Aorta (tissue), 5 donors: ENCODE measurements at regions not wholly inside any gene's neighbourhood (a gene's known extent, or its start where the extent isn't known, plus 50 kb on each side); places are given as distances from the start of the nearest gene placed in this dataset.
"Not testable (repeated sequence)": the region's sequence is repeated elsewhere in the genome, so short reads cannot be mapped to it uniquely, and the experiment has no call there.

ENCODE experiments used
- ATAC-seq: fragments of 200-7000 bp; cut with Tn5 transposase; one replicate; pipeline ENCODE4 v1.9.1; 2022; ENCODE audit warnings: moderate library complexity; ENCODE audit not compliant: low FRiP score
- DNase-seq, 2 donors: peaks; one replicate each; pipeline ENCODE4 v3.0.0-alpha.2; 2020
- H3K27ac ChIP-seq, 2 donors: one replicate each; pipeline ENCODE4 v1.5.1; 2013; ENCODE audit warnings: low read length in 2 of 2, mild to moderate bottlenecking in 2 of 2, moderate library complexity in 2 of 2, control low read depth in 1 of 2, inconsistent platforms in 1 of 2, low read depth in 1 of 2
- H3K27me3 ChIP-seq, 2 donors: one replicate each; pipeline ENCODE4 v1.6.1; 2013; ENCODE audit warnings: control low read depth in 1 of 2, low read length in 1 of 2, mild to moderate bottlenecking in 1 of 2, moderate library complexity in 1 of 2; ENCODE audit not compliant: insufficient read depth in 2 of 2, control insufficient read depth in 1 of 2
- H3K36me3 ChIP-seq, 2 donors: one replicate each; pipeline ENCODE4 v1.6.1; 2013; ENCODE audit warnings: control low read depth in 1 of 2, low read length in 1 of 2, mild to moderate bottlenecking in 1 of 2; ENCODE audit not compliant: insufficient read depth in 2 of 2, control insufficient read depth in 1 of 2
- H3K4me1 ChIP-seq, 2 donors: one replicate each; pipeline ENCODE4 v1.6.1; 2013; ENCODE audit warnings: low read length in 2 of 2, control low read depth in 1 of 2, mild to moderate bottlenecking in 1 of 2, moderate library complexity in 1 of 2; ENCODE audit not compliant: insufficient read depth in 2 of 2, control insufficient read depth in 1 of 2
- H3K4me3 ChIP-seq, 2 donors: one replicate each; pipeline ENCODE4 v1.5.1; 2013; ENCODE audit warnings: low read length in 2 of 2, control low read depth in 1 of 2, mild to moderate bottlenecking in 1 of 2
- H3K9me3 ChIP-seq: one replicate; pipeline ENCODE4 v1.6.1; 2013; ENCODE audit warnings: mild to moderate bottlenecking, low read length; ENCODE audit not compliant: control insufficient read depth
- WGBS, 2 donors: extraction: QIAGEN DNeasy Blood & Tissue Kit; methylation state at CpG; one replicate each; pipeline ENCODE4 v1.1.7; 2013; 5-methylcytosine and 5-hydroxymethylcytosine counted together
- intact Hi-C, 2 donors: fragments of 100-400 bp; cut with DNase I; formaldehyde crosslinking; loops; one replicate each; pipeline versions ENCODE4 v1.14.2 to v1.15.0; 2022
- donor health status: healthy with polysubstance abuse.
- donor health status: Bipolar disorder and iron deficiency.
- donor health status: DM: no; HTN: no; CAD: no.
- donor health status: DM: no; HTN: no; CAD: no.
- donor health status: DM: yes; HTN: yes; CAD: no.

- no peak for DNase-seq
- 66 to 68% methylated on average over 12 of the region's 12 CpGs for WGBS, 2 donors
- ATAC-seq = no peak
- H3K4me3 ChIP-seq = no peak overlapping the region
- no peaks in the 10 kb centered on the region for H3K4me1 ChIP-seq
- no peaks in the 10 kb centered on the region for H3K27me3 ChIP-seq
- no peaks in the 10 kb centered on the region for H3K9me3 ChIP-seq
- no peaks in the 10 kb centered on the region for H3K36me3 ChIP-seq
- intact Hi-C loops = loop anchor here in 1 of 2 donors (5.0 to 10.0 kb wide), 2 partner anchors 80 to 108 kb away; no protein-coding TSS in a partner anchor
- no peak overlapping the region for H3K27ac ChIP-seq
These were observed 63.8 kb downstream of the TNFAIP2 start for GRCh38 chr14:103186909-103187586.

GRCh38 chr14:103187911-103188310, 64.7 kb downstream of the TNFAIP2 start:
- intact Hi-C loops = loop anchor here in 1 of 2 donors (5.0 to 10.0 kb wide), 2 partner anchors 81 to 107 kb away; no protein-coding TSS in a partner anchor
- Histone ChIP-seq H3K36me3 (no peaks in the 10 kb centered on the region), H3K27ac (no peak overlapping the region), H3K4me1 (no peaks in the 10 kb centered on the region), H3K4me3 (no peak overlapping the region), H3K9me3 (no peaks in the 10 kb centered on the region), H3K27me3 (no peaks in the 10 kb centered on the region)
- 86 to 88% methylated on average over 4 of the region's 4 CpGs for WGBS, 2 donors
- DNase-seq = no peak
- ATAC-seq = no peak

GRCh38 chr14:103188810-103189480, 65.7 kb downstream of the TNFAIP2 start:
- ATAC-seq = peak; percentile 68
- H3K4me3 ChIP-seq = no peak overlapping the region
- no peaks in the 10 kb centered on the region for H3K27me3 ChIP-seq
- H3K36me3 ChIP-seq = no peaks in the 10 kb centered on the region
- WGBS, 2 donors = 2 to 3% methylated on average over 56 to 67 of the region's 67 CpGs
- H3K27ac ChIP-seq = no peak overlapping the region
- no peak for DNase-seq
- H3K9me3 ChIP-seq = peaks cover 1% of the 10 kb centered on the region
- intact Hi-C loops = loop anchor here in 1 of 2 donors (5.0 to 10.0 kb wide), 2 partner anchors 82 to 106 kb away; no protein-coding TSS in a partner anchor
- H3K4me1 ChIP-seq = no peaks in the 10 kb centered on the region

GRCh38 chr14:103189481-103190470, 66.5 kb downstream of the TNFAIP2 start:
- ATAC-seq = peak; percentile 21

GRCh38 chr14:103190741-103191140, 67.5 kb downstream of the TNFAIP2 start:
- no peak overlapping the region for H3K27ac ChIP-seq
- intact Hi-C loops = no loop called here
- 95% methylated on average over 11 of the region's 11 CpGs for WGBS, 2 donors
- DNase-seq (no peak), ATAC-seq (no peak)
- H3K27me3 ChIP-seq = no peaks in the 10 kb centered on the region
- no peaks in the 10 kb centered on the region for H3K4me1 ChIP-seq
- H3K36me3 ChIP-seq = no peaks in the 10 kb centered on the region
- no peak overlapping the region for H3K4me3 ChIP-seq
- peaks cover 1% of the 10 kb centered on the region for H3K9me3 ChIP-seq

More at GRCh38 chr14:103189481-103190470, 66.5 kb downstream of the TNFAIP2 start:
- Histone ChIP-seq H3K4me1 (no peaks in the 10 kb centered on the region), H3K36me3 (no peaks in the 10 kb centered on the region), H3K9me3 (peaks cover 1% of the 10 kb centered on the region), H3K27me3 (no peaks in the 10 kb centered on the region), H3K27ac (no peak overlapping the region), H3K4me3 (no peak overlapping the region)
- no peak for DNase-seq
- whole genome bisulfite sequencing, 2 donors = 50 to 58% methylated on average over 31 to 48 of the region's 48 CpGs
- intact Hi-C loops = loop anchor here in 1 of 2 donors (5.0 to 10.0 kb wide), 2 partner anchors 82 to 105 kb away; no protein-coding TSS in a partner anchor

GRCh38 chr14:103191844-103192243, 68.6 kb downstream of the TNFAIP2 start:
- Histone ChIP-seq H3K27me3 (no peaks in the 10 kb centered on the region), H3K9me3 (peaks cover 1% of the 10 kb centered on the region), H3K36me3 (no peaks in the 10 kb centered on the region), H3K4me3 (no peak overlapping the region), H3K27ac (no peak overlapping the region), H3K4me1 (no peaks in the 10 kb centered on the region)
- intact Hi-C loops = no loop called here
- no peak for ATAC-seq
- DNase-seq = no peak
- WGBS, 2 donors = 90 to 92% methylated on average over 3 of the region's 3 CpGs

- Histone ChIP-seq H3K36me3 (no peaks in the 10 kb centered on the region), H3K27me3 (no peaks in the 10 kb centered on the region), H3K4me3 (no peak overlapping the region), H3K9me3 (peaks cover 1% of the 10 kb centered on the region), H3K4me1 (no peaks in the 10 kb centered on the region), H3K27ac (no peak overlapping the region)
- DNase-seq (no peak), ATAC-seq (no peak)
- 83 to 90% methylated on average over 7 of the region's 7 CpGs for WGBS, 2 donors
- intact Hi-C loops = no loop called here
These were observed 69.1 kb downstream of the TNFAIP2 start for GRCh38 chr14:103192246-103192840.

- DNase-seq, H3K4me3 ChIP-seq, intact Hi-C loops, H3K27me3 ChIP-seq, H3K27ac ChIP-seq, H3K9me3 ChIP-seq, H3K4me1 ChIP-seq, ATAC-seq, H3K36me3 ChIP-seq: not testable (repeated sequence)
- 59 to 75% methylated on average over 4 of the region's 4 CpGs for WGBS, 2 donors
These were observed 69.6 kb downstream of the TNFAIP2 start for GRCh38 chr14:103192861-103193260.
